Posterior cingulate gyrus (tissue), 11 donors: ENCODE measurements at regions not wholly inside any gene's neighbourhood (a gene's known extent, or its start where the extent isn't known, plus 50 kb on each side); places are given as distances from the start of the nearest gene placed in this dataset.
A peak's percentile ranks its signal among the peaks of the same experiment; 100 is the strongest.
"Not testable (repeated sequence)": the region's sequence is repeated elsewhere in the genome, so short reads cannot be mapped to it uniquely, and the experiment has no call there.

Source experiments
- DNase-seq, 10 donors: peaks; one replicate each; pipeline versions ENCODE4 v3.0.0 to v3.0.0-alpha.2; 2020 to 2021; ENCODE audit warnings: mixed read lengths in 3 of 10
- intact Hi-C: fragments of 100-400 bp; cut with DNase I; formaldehyde crosslinking; loops from one replicate; pipeline ENCODE4 v1.15.1; 2023

GRCh38 chr15:95153201-95153600 lies 921.8 kb downstream of the MCTP2 start:
- DNase-seq, intact Hi-C loops: not testable (repeated sequence)

DNA sequence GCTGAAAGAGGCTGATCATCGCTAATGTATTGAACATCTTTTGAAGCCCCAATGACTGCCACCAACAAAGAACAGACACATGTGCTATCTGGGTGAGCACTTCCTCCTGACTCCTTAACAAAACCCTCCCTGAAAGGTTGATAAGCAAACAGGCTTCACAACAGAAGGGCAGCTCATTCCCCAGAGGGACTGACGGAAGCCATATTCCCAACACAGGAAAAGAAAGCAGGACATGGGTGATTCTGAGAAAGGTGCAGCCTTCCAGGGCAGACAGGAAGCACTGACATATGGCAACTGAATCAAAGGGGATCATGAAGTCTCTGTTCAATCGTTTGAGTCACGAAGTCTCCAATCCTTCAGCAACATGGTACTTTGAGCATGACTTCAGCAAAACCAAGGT lies 929.0 kb downstream of the MCTP2 start:
- intact Hi-C loops: no loop called here
- DNase-seq: no peak

DNA sequence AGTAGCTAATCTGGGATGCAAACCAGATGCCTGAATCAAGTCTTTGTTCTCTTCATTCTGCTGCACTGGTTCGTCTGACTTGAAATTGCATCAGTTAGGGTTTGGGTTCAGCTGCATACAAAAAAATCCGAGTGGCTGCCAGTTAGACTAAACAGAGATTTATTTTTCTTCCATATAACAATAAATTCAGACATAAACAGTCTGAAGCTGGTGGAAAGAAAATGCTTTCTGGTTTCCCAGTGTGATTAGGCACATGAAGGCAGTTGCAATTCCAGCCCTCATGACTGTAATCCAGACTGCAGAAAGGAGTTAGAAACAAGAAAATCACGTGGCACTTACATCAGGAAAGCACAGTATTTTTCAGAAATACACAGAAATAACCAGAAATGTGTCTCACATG lies 930.7 kb downstream of the MCTP2 start:
- no peak for DNase-seq
- intact Hi-C loops: no loop called here

DNA sequence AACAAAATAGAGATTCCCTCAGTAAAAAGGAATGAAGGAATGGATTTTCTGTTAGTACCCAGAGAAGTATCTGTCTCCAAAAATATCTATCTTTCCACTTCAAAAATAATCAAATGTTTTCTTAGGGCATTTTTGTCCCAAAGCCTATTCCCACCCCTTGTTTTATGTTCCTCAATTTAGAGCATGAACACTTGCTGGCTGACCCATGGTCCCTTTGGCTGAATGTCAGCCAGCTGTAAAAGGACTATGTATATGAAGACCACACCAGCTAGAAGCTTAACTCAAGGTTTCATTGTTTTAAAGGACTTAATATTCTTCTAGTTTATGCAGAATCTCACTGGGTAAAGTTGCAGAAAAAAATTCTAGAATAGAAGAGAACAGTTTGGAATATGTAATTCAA lies 931.2 kb downstream of the MCTP2 start:
- intact Hi-C loops: no loop called here
- DNase-seq: no peak

DNA sequence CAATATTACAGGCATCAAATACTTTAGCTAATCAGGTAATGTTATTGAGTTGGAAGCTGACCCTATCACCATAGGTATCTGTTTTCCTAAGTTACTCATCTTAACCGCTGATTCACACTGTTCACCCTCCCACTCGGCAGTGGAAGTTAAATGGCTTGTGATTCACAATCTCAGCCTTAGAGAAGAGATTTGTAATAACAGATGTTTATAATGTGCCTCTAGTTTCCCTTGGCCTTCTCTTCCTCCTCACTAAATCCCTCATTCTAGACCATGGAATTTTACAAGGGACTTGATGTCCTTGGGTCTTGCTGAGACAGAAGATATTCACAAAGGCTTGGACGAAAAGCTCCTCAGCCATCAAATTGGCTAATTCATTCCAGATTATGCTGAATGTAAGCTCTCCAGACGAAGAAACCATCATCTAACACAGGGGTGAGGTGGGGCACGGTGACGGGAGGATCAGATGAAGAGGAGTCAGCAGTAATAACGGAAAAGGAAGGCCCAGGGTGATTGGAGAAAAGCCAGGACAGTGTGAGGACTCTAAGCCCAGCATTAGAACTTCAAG lies 931.7 kb downstream of the MCTP2 start:
- intact Hi-C loops: no loop called here
- peak in 1 of 10 donors; percentile 9 for DNase-seq

DNA sequence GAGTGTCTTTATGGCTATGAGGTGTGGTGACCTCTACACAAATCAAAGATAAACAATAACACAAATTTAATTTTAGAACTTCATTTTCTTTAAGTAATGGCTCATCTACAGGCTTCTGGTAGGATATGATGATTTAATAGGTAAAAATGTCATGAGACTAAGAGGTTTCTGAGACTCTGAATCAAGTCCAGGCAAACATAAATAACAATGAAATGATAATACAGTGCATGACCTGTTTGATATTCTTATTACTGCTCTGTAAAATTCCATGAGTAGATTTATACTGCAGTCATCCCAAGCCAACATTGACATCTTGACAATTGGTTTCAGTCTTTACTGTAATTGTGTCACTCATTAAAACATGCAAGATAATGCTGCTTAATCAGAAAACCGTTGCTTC lies 936.8 kb downstream of the MCTP2 start:
- no peak for DNase-seq

DNA sequence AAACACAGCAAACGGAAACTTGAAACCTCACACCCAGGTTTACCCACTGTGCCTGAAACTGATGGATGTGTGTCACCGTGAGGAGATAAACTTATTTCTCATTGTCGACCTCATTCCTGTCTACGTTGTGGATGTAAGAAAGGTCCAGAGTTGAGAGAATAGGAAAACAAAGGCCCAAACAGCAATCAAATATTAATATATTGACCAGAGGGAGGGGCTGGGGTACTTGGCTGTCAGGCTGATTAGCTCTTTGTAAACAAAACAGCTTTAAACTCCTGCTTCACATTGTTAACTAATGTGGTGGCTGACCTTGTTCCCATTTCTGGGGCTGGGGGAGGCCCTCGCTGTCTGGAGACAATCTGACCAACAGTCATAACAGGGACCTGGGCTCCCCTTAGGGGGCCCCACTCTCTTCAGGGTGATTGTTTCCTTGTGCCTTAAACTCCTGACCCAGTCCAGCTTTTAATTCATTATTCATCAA lies 937.6 kb downstream of the MCTP2 start:
- intact Hi-C loops: no loop called here

More for the DNA sequence above, 936.8 kb downstream of the MCTP2 start:
- intact Hi-C loops: no loop called here

GRCh38 chr15:95169541-95170459 lies 938.4 kb downstream of the MCTP2 start:
- intact Hi-C loops: no loop called here
- DNase-seq: peak in 7 of 10 donors; percentile 14 to 87 (median 53)

More for the DNA sequence above, 937.6 kb downstream of the MCTP2 start:
- no peak for DNase-seq

GRCh38 chr15:95170561-95171380 lies 939.4 kb downstream of the MCTP2 start:
- DNase-seq: no peak
- intact Hi-C loops: no loop called here

DNA sequence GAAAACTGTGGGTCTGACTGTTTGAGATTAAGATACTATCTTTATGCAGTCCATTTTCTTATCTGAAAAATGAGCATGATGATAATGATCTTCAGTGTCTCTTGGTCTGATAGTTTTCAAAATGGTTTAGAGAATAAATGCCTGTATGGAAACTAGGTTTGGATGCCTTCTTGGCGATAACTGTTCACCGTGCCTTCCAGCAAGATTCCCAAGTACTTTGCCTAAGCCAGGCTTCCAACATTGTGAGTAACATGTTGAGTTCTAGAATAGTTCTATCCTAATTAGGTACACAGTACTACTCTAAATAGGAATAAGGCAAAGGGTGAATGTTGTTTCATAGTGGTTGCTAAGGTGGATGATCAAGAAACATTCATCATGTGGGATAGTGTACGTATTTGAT lies 940.2 kb downstream of the MCTP2 start:
- DNase-seq: no peak
- intact Hi-C loops: no loop called here

DNA sequence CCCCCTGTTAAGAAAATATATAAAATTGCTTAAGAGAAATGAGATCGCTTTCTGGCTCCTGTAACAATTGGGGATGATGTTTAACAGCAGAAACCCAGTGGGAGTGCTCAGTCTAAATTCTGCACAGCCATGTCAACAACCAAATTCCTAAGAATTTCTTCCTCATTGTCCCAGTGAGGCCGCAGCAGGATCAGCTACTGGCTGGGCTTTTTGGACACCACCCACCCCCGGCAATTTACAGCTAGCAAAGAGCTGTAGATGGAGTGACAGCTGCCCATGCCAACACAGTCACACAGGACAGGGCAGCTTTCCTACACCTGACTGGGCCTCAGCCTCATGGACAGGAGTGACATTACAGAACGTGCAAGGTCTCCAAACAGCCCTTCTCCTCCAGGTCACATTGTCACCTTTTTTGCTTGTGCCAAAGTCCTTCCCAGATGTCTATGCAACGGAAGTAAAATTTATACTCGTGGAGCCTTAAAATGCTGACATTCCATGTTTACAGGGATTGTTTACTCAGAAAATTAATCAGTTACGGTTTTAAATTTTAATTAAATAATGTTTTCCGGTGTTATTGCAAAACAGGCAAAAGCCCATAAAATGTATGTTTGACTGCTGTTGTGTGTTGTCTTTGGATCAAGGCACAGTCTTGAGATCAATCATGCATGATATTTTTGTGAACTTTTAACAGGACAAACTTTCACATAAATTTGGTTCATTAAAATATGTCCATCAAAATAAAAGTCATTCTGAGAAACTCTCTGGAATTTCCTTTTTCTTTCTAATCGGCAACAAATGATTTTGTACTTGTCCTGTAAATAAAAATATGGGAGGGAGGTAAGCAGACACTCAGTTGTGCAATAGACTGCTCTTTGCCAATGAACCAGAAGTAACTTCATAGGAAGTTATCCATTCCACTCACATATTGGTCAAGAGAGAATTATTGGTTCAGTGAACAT lies 943.2 kb downstream of the MCTP2 start:
- intact Hi-C loops: no loop called here
- no peak for DNase-seq

GRCh38 chr15:95175914-95176658 lies 944.7 kb downstream of the MCTP2 start:
- intact Hi-C loops: no loop called here

GRCh38 chr15:95176794-95177577 lies 945.6 kb downstream of the MCTP2 start:
- intact Hi-C loops: no loop called here
- no peak for DNase-seq

More at GRCh38 chr15:95175914-95176658, 944.7 kb downstream of the MCTP2 start:
- DNase-seq: no peak

- no peak for DNase-seq
- intact Hi-C loops: no loop called here
Observed at GRCh38 chr15:95180530-95180929, 949.2 kb downstream of the MCTP2 start.

- intact Hi-C loops: no loop called here
Observed at GRCh38 chr15:95182091-95182490, 950.7 kb downstream of the MCTP2 start.

GRCh38 chr15:95192923-95193322 lies 961.6 kb downstream of the MCTP2 start:
- DNase-seq: no peak
- intact Hi-C loops: no loop called here

More at GRCh38 chr15:95182091-95182490, 950.7 kb downstream of the MCTP2 start:
- DNase-seq: no peak

- intact Hi-C loops: no loop called here
- DNase-seq: no peak
Observed at GRCh38 chr15:95194746-95195145, 963.4 kb downstream of the MCTP2 start.
